ENCODE measurements at regions not wholly inside any gene's neighbourhood (a gene's known extent, or its start where the extent isn't known, plus 50 kb on each side); places are given as distances from the start of the nearest gene placed in this dataset.

DNA sequence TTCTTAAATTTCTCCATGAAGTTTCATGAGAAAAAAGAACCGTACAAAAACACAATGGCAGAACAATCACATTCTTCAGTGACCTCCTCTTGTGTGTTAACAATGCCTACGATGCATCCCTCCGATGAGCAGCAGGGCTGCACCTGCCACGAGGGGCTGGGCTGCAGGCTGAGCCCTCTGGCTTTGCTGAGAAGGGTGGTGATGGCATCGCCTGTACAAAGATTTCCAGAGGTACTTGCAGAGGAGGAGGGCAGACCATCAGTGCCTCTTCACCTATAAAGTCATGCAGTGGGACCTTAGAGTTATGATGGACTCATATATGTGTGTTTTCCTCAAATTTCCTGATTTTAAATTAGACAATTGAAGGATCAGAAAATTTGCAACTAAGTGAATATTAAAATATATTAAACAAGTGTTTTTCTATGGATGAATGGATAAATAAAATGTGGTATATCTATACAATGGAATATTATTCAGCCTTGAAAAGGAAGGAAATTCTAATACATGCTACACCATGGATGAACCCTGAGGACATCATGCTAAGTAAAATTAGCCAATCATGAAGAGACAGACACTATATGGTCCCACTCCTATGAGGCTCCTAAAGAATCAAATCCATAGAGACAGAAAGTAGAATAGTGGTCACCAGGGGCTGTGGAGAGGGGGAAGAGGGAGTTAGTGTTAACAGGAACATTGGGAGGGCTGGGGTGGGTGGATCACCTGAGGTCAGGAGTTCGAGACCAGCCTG is 489.3 kb downstream of the SIPA1L2 start:
- Histone ChIP-seq H3K23ac (ENCODE audit: insufficient read length, low read depth, low read length) (no peak overlapping the region), H4K91ac (ENCODE audit: insufficient read length, low read depth, low read length) (no peak overlapping the region), H2BK15ac (ENCODE audit: low read depth, low read length) (no peak overlapping the region), H3K4me1 (ENCODE audit: insufficient read depth, low read length) (peaks cover 11% of the 10 kb centered on the region; the same call in 1 of the 2 replicates), H2AK5ac (ENCODE audit: insufficient read length, low read length) (no peak overlapping the region), H3K9ac (ENCODE audit: extremely low read depth, insufficient read length, low read length) (no peak overlapping the region), H3K18ac (ENCODE audit: insufficient read length, low read depth, low read length) (no peak overlapping the region), H3T11ph (ENCODE audit: low read length) (no peak overlapping the region), H3K56ac (ENCODE audit: insufficient read length, low read depth, low read length) (no peak overlapping the region), H4K8ac (replicated peaks; ENCODE audit: insufficient read length, low read depth, low read length) (no peak overlapping the region), H2AFZ (ENCODE audit: low read length) (no peak overlapping the region), H2BK5ac (ENCODE audit: insufficient read length, low read length) (no peak overlapping the region), H3K27me3 (ENCODE audit: insufficient read depth, low read length) (no peaks in the 10 kb centered on the region), H3K23me2 (ENCODE audit: insufficient read length, low read depth, low read length, poor library complexity, severe bottlenecking) (no peaks in the 10 kb centered on the region), H3K9me3 (ENCODE audit: control insufficient read depth, low read depth, low read length) (no peaks in the 10 kb centered on the region), H3K4ac (ENCODE audit: low read depth, low read length) (no peak overlapping the region), H4K5ac (ENCODE audit: insufficient read length, low read depth, low read length) (no peak overlapping the region), H2BK20ac (ENCODE audit: low read depth, low read length, poor library complexity, severe bottlenecking) (no peak overlapping the region), H3K27ac (ENCODE audit: insufficient read length, low read depth, low read length) (no peak overlapping the region), H4K20me1 (ENCODE audit: control insufficient read depth, insufficient read depth, insufficient read length) (no peaks in the 10 kb centered on the region), H3K79me2 (ENCODE audit: insufficient read depth, low read length) (no peaks in the 10 kb centered on the region), H2BK120ac (ENCODE audit: low read depth, low read length, poor library complexity, severe bottlenecking) (no peak overlapping the region), H3K14ac (ENCODE audit: insufficient read depth, low read length) (no peak overlapping the region), H3K4me2 (ENCODE audit: insufficient read depth, insufficient read length, low read length) (no peak overlapping the region), H3K79me1 (ENCODE audit: insufficient read depth, low read depth, low read length, poor library complexity, severe bottlenecking) (no peaks in the 10 kb centered on the region), H2BK12ac (ENCODE audit: insufficient read length, low read depth, low read length) (no peak overlapping the region)
- DNase-seq = peak; percentile 63
- Mint-ChIP-seq H3K9me3 (peaks cover 27 to 30% of the 10 kb centered on the region in 2 experiments), H3K27ac (no peak overlapping the region), H3K4me3 (no peak overlapping the region), H3K4me1 (peaks cover 25 to 60% of the 10 kb centered on the region in 2 experiments), H3K27me3 (ENCODE audit: low read depth) (no peaks in the 10 kb centered on the region), H3K36me3 (ENCODE audit: insufficient read depth in 1 of 3, low read depth in 3 of 3) (peaks cover 39 to 57% (median 48%) of the 10 kb centered on the region in 3 experiments)
- WGBS (ENCODE audit: extremely low coverage, insufficient read length, low lambda C conversion rate) = no CpG with 5 or more reads among the region's 6 CpGs
- TF ChIP-seq CTCF (conservative IDR thresholded peaks at IDR 0.05) = no peak
